ENCODE measurements at regions not wholly inside any gene's neighbourhood (a gene's known extent, or its start where the extent isn't known, plus 50 kb on each side); places are given as distances from the start of the nearest gene placed in this dataset.

GRCh38 chrX:45697591-45697990 is 496.9 kb upstream of the DIPK2B start (continued):
- TF ChIP-seq BCL3 (IDR thresholded peaks at IDR 0.05) (no peak), PBX3 (IDR thresholded peaks at IDR 0.05) (no peak), ATOH8 (CRISPR knock-in tag; IDR thresholded peaks at IDR 0.05; ENCODE audit: low read depth) (no peak)

- TF ChIP-seq RNF2 (IDR thresholded peaks at IDR 0.05; ENCODE audit: borderline replicate concordance, low read depth) (no peak), NPAS2 (CRISPR knock-in tag; IDR thresholded peaks at IDR 0.05; ENCODE audit: borderline replicate concordance) (no peak), FOXS1 (CRISPR knock-in tag; IDR thresholded peaks at IDR 0.05) (no peak), RAD21 (conservative IDR thresholded peaks at IDR 0.05 in 1 of 2, IDR thresholded peaks at IDR 0.05 in 1 of 2) (no peak), MAFK (IDR thresholded peaks at IDR 0.05; ENCODE audit: partially characterized antibody) (no peak), CBX8 (IDR thresholded peaks at IDR 0.05) (no peak), HDAC2 (IDR thresholded peaks at IDR 0.05) (no peak), HOXB13 (CRISPR knock-in tag; IDR thresholded peaks at IDR 0.05; ENCODE audit: low read depth) (no peak), MYC (IDR thresholded peaks at IDR 0.05; ENCODE audit: borderline replicate concordance, low read length) (no peak), BHLHE40 (IDR thresholded peaks at IDR 0.05; ENCODE audit: low read depth, low read length) (no peak), ZSCAN20 (CRISPR knock-in tag; IDR thresholded peaks at IDR 0.05) (no peak), NFE2L2 (conservative IDR thresholded peaks at IDR 0.05; ENCODE audit: low read length) (no peak), EHMT2 (IDR thresholded peaks at IDR 0.05; ENCODE audit: low read depth) (no peak), ESRRA (IDR thresholded peaks at IDR 0.05; ENCODE audit: borderline replicate concordance, low read length) (no peak), SMC3 (IDR thresholded peaks at IDR 0.05) (no peak), JUN (IDR thresholded peaks at IDR 0.05) (no peak)
- no peak for DNase-seq (ENCODE audit: low read depth in 1 of 2, low spot score in 1 of 2)
- 78% methylated on average over 2 of the region's 2 CpGs for WGBS (ENCODE audit: missing lambda C conversion rate)
- Histone ChIP-seq H3K27ac (no peak overlapping the region), H3K9me3 (no peaks in the 10 kb centered on the region), H3K4me2 (no peak overlapping the region), H3K4me1 (0 out of 3 replicates have a peak, but pooled peaks cover 3% of the 10 kb centered on the region), H3K4me3 (no peak overlapping the region)
- FAIRE-seq: no peak
- ATAC-seq: no peak
- POLR2A ChIA-PET: no interaction called here
- CTCF ChIA-PET: interaction anchor here (1.5 kb wide), 1 partner anchor 10 kb away, joined by 3 read pairs; no protein-coding TSS in a partner anchor
These were observed 496.1 kb upstream of the DIPK2B start for GRCh38 chrX:45696736-45697135.

- WGBS (ENCODE audit: missing lambda C conversion rate): 35% methylated on average over 1 of the region's 1 CpG
- Histone ChIP-seq H3K4me2 (no peak overlapping the region), H3K27ac (no peak overlapping the region), H3K4me3 (no peak overlapping the region), H3K9me3 (no peaks in the 10 kb centered on the region), H3K4me1 (no peaks in the 10 kb centered on the region)
- no peak for TF ChIP-seq HOXB5 (CRISPR knock-in tag; IDR thresholded peaks at IDR 0.05)
- no peak for TF ChIP-seq PBX3 (IDR thresholded peaks at IDR 0.05)
- no peak for TF ChIP-seq CHD2 (IDR thresholded peaks at IDR 0.05; ENCODE audit: low read length, partially characterized antibody)
- TF ChIP-seq NFE2L2 (conservative IDR thresholded peaks at IDR 0.05; ENCODE audit: low read length): no peak
- no peak for TF ChIP-seq ZFP36 (IDR thresholded peaks at IDR 0.05; ENCODE audit: borderline replicate concordance, partially characterized antibody)
- no peak for FAIRE-seq
- ChIA-PET CTCF (no interaction called here), POLR2A (no interaction called here)
- no peak for ATAC-seq
- DNase-seq (ENCODE audit: low read depth in 1 of 2, low spot score in 1 of 2): no peak
These were observed 489.3 kb upstream of the DIPK2B start for GRCh38 chrX:45689971-45690370.
